MM.1S (cell line): ENCODE measurements at regions not wholly inside any gene's neighbourhood (a gene's known extent, or its start where the extent isn't known, plus 50 kb on each side); places are given as distances from the start of the nearest gene placed in this dataset.

Experiments used
- DNase-seq: peaks from one replicate; pipeline ENCODE4 v3.0.0-alpha.2; 2015
- H2AFZ ChIP-seq: fragments of 300-600 bp; sonication (generic); 2 replicates; pipeline ENCODE4 v1.6.0; 2016; ENCODE audit warnings: antibody characterized with exemption, low read length
- H3F3A ChIP-seq: fragments of 300-600 bp; sonication (generic); 2 replicates; pipeline ENCODE4 v1.6.1; 2016; ENCODE audit warnings: mild to moderate bottlenecking, antibody characterized with exemption, low read length, moderate library complexity, mixed read lengths; ENCODE audit not compliant: insufficient read depth
- H3K27ac ChIP-seq: fragments of 300-600 bp; sonication (generic); 2 replicates; pipeline ENCODE4 v1.5.1; 2016; ENCODE audit warnings: mild to moderate bottlenecking, low read length
- H3K27me3 ChIP-seq: fragments of 300-600 bp; sonication (generic); replicated peaks from 2 replicates; pipeline ENCODE4 v1.6.0; 2016; ENCODE audit warnings: low read length; ENCODE audit not compliant: insufficient read depth
- H3K36me3 ChIP-seq: fragments of 300-600 bp; sonication (generic); replicated peaks from 2 replicates; pipeline ENCODE4 v1.6.1; 2016; ENCODE audit warnings: mild to moderate bottlenecking, low read length, mixed read lengths; ENCODE audit not compliant: insufficient read depth
- H3K4me1 ChIP-seq: fragments of 300-600 bp; sonication (generic); 2 replicates; pipeline ENCODE4 v1.6.1; 2016; ENCODE audit warnings: low read length, mixed read lengths
- H3K4me2 ChIP-seq: fragments of 300-600 bp; sonication (generic); 2 replicates; pipeline ENCODE4 v1.6.0; 2016; ENCODE audit warnings: low read depth, low read length
- H3K4me3 ChIP-seq: fragments of 300-600 bp; sonication (generic); 2 replicates; pipeline ENCODE4 v1.5.1; 2016; ENCODE audit warnings: low read length, mixed read lengths
- H3K79me2 ChIP-seq: fragments of 300-600 bp; sonication (generic); 2 replicates; pipeline ENCODE4 v1.6.1; 2016; ENCODE audit warnings: mixed run types, low read length, mixed read lengths
- H3K9ac ChIP-seq: fragments of 300-600 bp; sonication (generic); 2 replicates; pipeline ENCODE4 v1.6.1; 2016; ENCODE audit warnings: low read length, mixed read lengths
- H3K9me2 ChIP-seq: fragments of 300-600 bp; sonication (generic); replicated peaks from 2 replicates; pipeline ENCODE4 v1.6.1; 2016; ENCODE audit warnings: mild to moderate bottlenecking, low read length, mixed read lengths; ENCODE audit not compliant: insufficient read depth
- H3K9me3 ChIP-seq: fragments of 300-600 bp; sonication (generic); replicated peaks from 2 replicates; pipeline ENCODE4 v1.6.1; 2016; ENCODE audit warnings: mild to moderate bottlenecking, low read length, mixed read lengths; ENCODE audit not compliant: insufficient read depth
- H4K20me1 ChIP-seq: fragments of 300-600 bp; sonication (generic); 2 replicates; pipeline ENCODE4 v1.6.1; 2016; ENCODE audit warnings: mild to moderate bottlenecking, low read length, moderate library complexity, mixed read lengths; ENCODE audit not compliant: insufficient read depth
- EZH2 ChIP-seq: fragments of 300-600 bp; sonication (generic); optimal IDR thresholded peaks from 2 replicates; pipeline ENCODE3; 2017; ENCODE audit warnings: low read depth, mild to moderate bottlenecking, antibody characterized with exemption, low read length, mixed read lengths
- EZH2phosphoT487 ChIP-seq: fragments of 300-600 bp; sonication (generic); IDR thresholded peaks from 2 replicates; pipeline ENCODE4 v1.6.1; 2018; ENCODE audit warnings: antibody characterized with exemption, low read length
- TF ChIP-seq, protein P1 (sequence below): fragments of 300-600 bp; sonication (generic); IDR thresholded peaks from 2 replicates; pipeline ENCODE4 v1.5.1; 2016; ENCODE audit warnings: antibody characterized with exemption, low read length, mixed read lengths

DNA sequence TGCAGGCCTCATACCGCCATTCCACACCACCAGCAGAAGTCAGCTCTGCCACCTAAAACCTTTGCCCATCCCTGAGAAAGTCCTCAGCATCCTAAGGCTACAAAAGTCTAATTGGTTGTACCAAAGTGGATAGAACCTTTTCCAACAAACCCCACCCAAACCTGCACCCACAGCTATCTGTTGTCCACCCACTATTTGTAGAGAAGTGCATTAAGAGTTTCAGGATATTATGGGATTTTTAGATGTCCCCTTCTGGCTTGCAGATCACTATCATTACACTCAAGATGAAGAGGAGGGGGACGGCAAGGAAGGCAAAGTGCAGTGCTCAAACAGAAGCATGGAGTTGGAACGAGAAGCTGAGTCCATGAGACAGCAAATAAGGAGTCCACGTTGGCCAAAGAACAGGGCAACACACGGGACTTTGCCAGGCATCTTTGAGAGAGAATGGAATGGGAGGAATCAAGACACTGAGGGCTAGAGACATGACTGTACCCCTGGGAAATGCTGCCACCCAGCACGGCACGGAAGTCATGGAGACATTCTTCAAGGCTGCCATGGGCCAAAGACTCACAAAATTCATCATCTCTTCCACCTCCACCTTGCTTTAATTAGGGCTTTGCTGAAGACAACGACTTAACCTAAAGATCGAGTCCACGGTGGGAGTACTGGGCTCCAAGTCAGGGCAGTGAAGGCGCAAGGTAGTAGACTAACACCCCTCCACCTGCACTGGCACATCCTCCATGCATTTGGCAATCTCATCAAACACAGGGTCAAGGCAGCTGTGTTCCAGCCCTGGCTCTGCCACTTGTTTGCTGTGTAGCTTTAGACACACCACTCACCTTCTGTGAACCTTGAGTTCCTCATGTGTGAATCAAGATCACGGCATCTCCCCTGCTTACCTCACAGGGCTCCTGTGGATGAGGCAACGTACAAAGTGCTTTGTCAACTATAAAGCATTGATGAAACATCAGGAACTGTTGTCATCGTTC lies 112.9 kb upstream of the TMEM45B start:
- Histone ChIP-seq H3K27ac (no peak overlapping the region), H3K4me1 (no peaks in the 10 kb centered on the region), H4K20me1 (no peaks in the 10 kb centered on the region), H3K9me3 (no peaks in the 10 kb centered on the region), H3K27me3 (no peaks in the 10 kb centered on the region), H3K79me2 (no peaks in the 10 kb centered on the region), H3K36me3 (no peaks in the 10 kb centered on the region), H3F3A (no peaks in the 10 kb centered on the region), H3K4me2 (no peak overlapping the region), H3K9me2 (no peaks in the 10 kb centered on the region), H3K9ac (no peak overlapping the region), H3K4me3 (no peak overlapping the region), H2AFZ (no peak overlapping the region)
- DNase-seq, result no peak
- no peak for TF ChIP-seq EZH2
- TF ChIP-seq, protein P1, sequence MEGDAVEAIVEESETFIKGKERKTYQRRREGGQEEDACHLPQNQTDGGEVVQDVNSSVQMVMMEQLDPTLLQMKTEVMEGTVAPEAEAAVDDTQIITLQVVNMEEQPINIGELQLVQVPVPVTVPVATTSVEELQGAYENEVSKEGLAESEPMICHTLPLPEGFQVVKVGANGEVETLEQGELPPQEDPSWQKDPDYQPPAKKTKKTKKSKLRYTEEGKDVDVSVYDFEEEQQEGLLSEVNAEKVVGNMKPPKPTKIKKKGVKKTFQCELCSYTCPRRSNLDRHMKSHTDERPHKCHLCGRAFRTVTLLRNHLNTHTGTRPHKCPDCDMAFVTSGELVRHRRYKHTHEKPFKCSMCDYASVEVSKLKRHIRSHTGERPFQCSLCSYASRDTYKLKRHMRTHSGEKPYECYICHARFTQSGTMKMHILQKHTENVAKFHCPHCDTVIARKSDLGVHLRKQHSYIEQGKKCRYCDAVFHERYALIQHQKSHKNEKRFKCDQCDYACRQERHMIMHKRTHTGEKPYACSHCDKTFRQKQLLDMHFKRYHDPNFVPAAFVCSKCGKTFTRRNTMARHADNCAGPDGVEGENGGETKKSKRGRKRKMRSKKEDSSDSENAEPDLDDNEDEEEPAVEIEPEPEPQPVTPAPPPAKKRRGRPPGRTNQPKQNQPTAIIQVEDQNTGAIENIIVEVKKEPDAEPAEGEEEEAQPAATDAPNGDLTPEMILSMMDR, result no peak
- no peak for TF ChIP-seq EZH2phosphoT487

DNA sequence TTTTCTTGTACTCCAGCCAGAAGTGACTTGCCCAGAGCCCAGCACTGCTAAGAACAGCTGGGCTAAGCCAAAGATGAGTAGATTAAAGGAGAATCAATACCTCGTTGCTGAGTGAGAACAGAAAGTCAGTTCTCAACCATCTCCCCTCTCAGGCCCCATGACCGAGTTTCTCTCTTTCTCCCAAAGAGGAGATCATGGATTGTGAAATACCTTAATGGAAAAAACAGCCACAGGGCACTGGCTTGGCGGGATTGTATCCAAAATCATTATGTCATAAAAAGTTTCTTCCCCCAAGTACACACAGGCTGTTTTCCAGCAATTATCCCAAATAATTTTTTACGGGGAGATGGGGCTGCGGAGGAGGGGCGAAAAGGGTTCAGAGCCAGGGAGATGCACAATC lies 111.8 kb upstream of the TMEM45B start:
- no peaks in the 10 kb centered on the region for H3K27me3 ChIP-seq
- H3K79me2 ChIP-seq, result no peaks in the 10 kb centered on the region
- H3F3A ChIP-seq, result no peaks in the 10 kb centered on the region
- H4K20me1 ChIP-seq, result no peaks in the 10 kb centered on the region
- no peak overlapping the region for H3K4me3 ChIP-seq
- H3K9ac ChIP-seq, result no peak overlapping the region
- H3K4me1 ChIP-seq, result no peaks in the 10 kb centered on the region
- H3K27ac ChIP-seq, result no peak overlapping the region
- no peak for TF ChIP-seq EZH2
- TF ChIP-seq, protein P1, result no peak
- no peak for TF ChIP-seq EZH2phosphoT487
- DNase-seq, result no peak
- H3K36me3 ChIP-seq, result no peaks in the 10 kb centered on the region
- no peaks in the 10 kb centered on the region for H3K9me3 ChIP-seq
- H2AFZ ChIP-seq, result no peak overlapping the region
- no peaks in the 10 kb centered on the region for H3K9me2 ChIP-seq
- H3K4me2 ChIP-seq, result no peak overlapping the region

- H3K27ac ChIP-seq, result no peak overlapping the region
- TF ChIP-seq EZH2 (no peak), EZH2phosphoT487 (no peak)
- TF ChIP-seq, protein P1, result no peak
- H3K9me2 ChIP-seq, result no peaks in the 10 kb centered on the region
- H3K36me3 ChIP-seq, result no peaks in the 10 kb centered on the region
- no peaks in the 10 kb centered on the region for H3K79me2 ChIP-seq
- no peaks in the 10 kb centered on the region for H3K27me3 ChIP-seq
- H4K20me1 ChIP-seq, result no peaks in the 10 kb centered on the region
- no peaks in the 10 kb centered on the region for H3F3A ChIP-seq
- no peaks in the 10 kb centered on the region for H3K4me1 ChIP-seq
- no peaks in the 10 kb centered on the region for H3K9me3 ChIP-seq
- no peak overlapping the region for H2AFZ ChIP-seq
- no peak overlapping the region for H3K4me2 ChIP-seq
- H3K9ac ChIP-seq, result no peak overlapping the region
- no peak for DNase-seq
- H3K4me3 ChIP-seq, result no peak overlapping the region
These were observed 110.8 kb upstream of the TMEM45B start for GRCh38 chr11:129704831-129705230.
